ENCODE measurements at regions not wholly inside any gene's neighbourhood (a gene's known extent, or its start where the extent isn't known, plus 50 kb on each side); places are given as distances from the start of the nearest gene placed in this dataset.

- TF ChIP-seq SCRT1 (tag by site-specific recombination; IDR thresholded peaks at IDR 0.05; ENCODE audit: borderline replicate concordance) (no peak), CTCF (tag by site-specific recombination; IDR thresholded peaks at IDR 0.05) (no peak), REST (tag by site-specific recombination; IDR thresholded peaks at IDR 0.05) (no peak), AEBP2 (tag by site-specific recombination; IDR thresholded peaks at IDR 0.05; ENCODE audit: borderline replicate concordance) (no peak)
These were observed 1507.0 kb upstream of the IGFBP7 start for GRCh38 chr4:58617226-58617625.
